ENCODE measurements at regions not wholly inside any gene's neighbourhood (a gene's known extent, or its start where the extent isn't known, plus 50 kb on each side); places are given as distances from the start of the nearest gene placed in this dataset.

DNA sequence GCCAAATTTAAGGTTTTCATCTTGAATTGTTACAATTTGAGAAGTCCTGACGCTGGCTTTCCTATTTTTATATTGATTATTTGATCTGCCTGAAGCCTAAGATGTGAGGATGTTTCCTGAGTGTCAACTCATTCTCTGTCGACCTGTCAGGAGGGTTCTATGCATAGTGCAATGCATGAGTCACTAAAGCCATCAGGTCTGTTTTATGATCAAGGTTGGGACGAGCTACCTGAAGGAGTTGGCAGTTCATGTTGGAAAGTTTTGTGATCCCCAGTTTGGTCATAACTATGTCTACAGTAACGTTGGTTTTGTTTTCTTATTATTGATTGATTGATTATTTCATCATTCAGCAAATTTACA lies 71.2 kb downstream of the NABP1 start:
- ChIA-PET POLR2A (no interaction called here), CTCF (interaction anchor here (0.6 to 3.9 kb wide), 3 partner anchors 9 to 439 kb away, joined by 3 to 24 read pairs (median 6); no protein-coding TSS in a partner anchor)
- Histone ChIP-seq H3K27ac (ENCODE audit: extremely low read depth, low read depth, low read length) (no peak overlapping the region), H3K9me3 (ENCODE audit: control insufficient read depth, insufficient read depth, low read depth, low read length) (no peaks in the 10 kb centered on the region), H3K4me3 (ENCODE audit: low read depth, low read length) (no peak overlapping the region), H3K36me3 (ENCODE audit: control insufficient read depth in 2 of 2, insufficient read depth in 1 of 2, low read length in 2 of 2) (no peaks in the 10 kb centered on the region), H3K4me1 (ENCODE audit: control insufficient read depth, insufficient read depth, low read length) (no peaks in the 10 kb centered on the region)
- TF ChIP-seq SCRT1 (tag by site-specific recombination; IDR thresholded peaks at IDR 0.05; ENCODE audit: borderline replicate concordance) = no peak
- TF ChIP-seq, protein P1, sequence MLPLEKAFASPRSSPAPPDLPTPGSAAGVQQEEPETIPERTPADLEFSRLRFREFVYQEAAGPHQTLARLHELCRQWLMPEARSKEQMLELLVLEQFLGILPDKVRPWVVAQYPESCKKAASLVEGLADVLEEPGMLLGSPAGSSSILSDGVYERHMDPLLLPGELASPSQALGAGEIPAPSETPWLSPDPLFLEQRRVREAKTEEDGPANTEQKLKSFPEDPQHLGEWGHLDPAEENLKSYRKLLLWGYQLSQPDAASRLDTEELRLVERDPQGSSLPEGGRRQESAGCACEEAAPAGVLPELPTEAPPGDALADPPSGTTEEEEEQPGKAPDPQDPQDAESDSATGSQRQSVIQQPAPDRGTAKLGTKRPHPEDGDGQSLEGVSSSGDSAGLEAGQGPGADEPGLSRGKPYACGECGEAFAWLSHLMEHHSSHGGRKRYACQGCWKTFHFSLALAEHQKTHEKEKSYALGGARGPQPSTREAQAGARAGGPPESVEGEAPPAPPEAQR (tag by site-specific recombination; IDR thresholded peaks at IDR 0.05) = no peak
- TF ChIP-seq ZNF747 (tag by site-specific recombination; IDR thresholded peaks at IDR 0.05) = no peak
- no peak for TF ChIP-seq ZNF248 (tag by site-specific recombination; IDR thresholded peaks at IDR 0.05)
- no peak for TF ChIP-seq RBAK (tag by site-specific recombination; IDR thresholded peaks at IDR 0.05)
- TF ChIP-seq ZNF404 (tag by site-specific recombination; IDR thresholded peaks at IDR 0.05) = no peak
- no peak for TF ChIP-seq PRDM1 (tag by site-specific recombination; IDR thresholded peaks at IDR 0.05)
- TF ChIP-seq ZNF146 (tag by site-specific recombination; IDR thresholded peaks at IDR 0.05) = no peak
- TF ChIP-seq ZNF391 (tag by site-specific recombination; IDR thresholded peaks at IDR 0.05; ENCODE audit: borderline replicate concordance, low read depth) = no peak
- no peak for TF ChIP-seq KLF8 (tag by site-specific recombination; IDR thresholded peaks at IDR 0.05)
- TF ChIP-seq, protein P2, sequence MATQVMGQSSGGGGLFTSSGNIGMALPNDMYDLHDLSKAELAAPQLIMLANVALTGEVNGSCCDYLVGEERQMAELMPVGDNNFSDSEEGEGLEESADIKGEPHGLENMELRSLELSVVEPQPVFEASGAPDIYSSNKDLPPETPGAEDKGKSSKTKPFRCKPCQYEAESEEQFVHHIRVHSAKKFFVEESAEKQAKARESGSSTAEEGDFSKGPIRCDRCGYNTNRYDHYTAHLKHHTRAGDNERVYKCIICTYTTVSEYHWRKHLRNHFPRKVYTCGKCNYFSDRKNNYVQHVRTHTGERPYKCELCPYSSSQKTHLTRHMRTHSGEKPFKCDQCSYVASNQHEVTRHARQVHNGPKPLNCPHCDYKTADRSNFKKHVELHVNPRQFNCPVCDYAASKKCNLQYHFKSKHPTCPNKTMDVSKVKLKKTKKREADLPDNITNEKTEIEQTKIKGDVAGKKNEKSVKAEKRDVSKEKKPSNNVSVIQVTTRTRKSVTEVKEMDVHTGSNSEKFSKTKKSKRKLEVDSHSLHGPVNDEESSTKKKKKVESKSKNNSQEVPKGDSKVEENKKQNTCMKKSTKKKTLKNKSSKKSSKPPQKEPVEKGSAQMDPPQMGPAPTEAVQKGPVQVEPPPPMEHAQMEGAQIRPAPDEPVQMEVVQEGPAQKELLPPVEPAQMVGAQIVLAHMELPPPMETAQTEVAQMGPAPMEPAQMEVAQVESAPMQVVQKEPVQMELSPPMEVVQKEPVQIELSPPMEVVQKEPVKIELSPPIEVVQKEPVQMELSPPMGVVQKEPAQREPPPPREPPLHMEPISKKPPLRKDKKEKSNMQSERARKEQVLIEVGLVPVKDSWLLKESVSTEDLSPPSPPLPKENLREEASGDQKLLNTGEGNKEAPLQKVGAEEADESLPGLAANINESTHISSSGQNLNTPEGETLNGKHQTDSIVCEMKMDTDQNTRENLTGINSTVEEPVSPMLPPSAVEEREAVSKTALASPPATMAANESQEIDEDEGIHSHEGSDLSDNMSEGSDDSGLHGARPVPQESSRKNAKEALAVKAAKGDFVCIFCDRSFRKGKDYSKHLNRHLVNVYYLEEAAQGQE (tag by site-specific recombination; IDR thresholded peaks at IDR 0.05) = no peak
- TF ChIP-seq ZNF654 (tag by site-specific recombination; IDR thresholded peaks at IDR 0.05; ENCODE audit: low read depth) = no peak
- TF ChIP-seq ZNF843 (tag by site-specific recombination; IDR thresholded peaks at IDR 0.05) = no peak
- no peak for TF ChIP-seq ZNF544 (tag by site-specific recombination; IDR thresholded peaks at IDR 0.05)
- no peak for TF ChIP-seq KLF9 (tag by site-specific recombination; IDR thresholded peaks at IDR 0.05; ENCODE audit: low read depth)
- TF ChIP-seq ZNF426 (tag by site-specific recombination; IDR thresholded peaks at IDR 0.05) = no peak

DNA sequence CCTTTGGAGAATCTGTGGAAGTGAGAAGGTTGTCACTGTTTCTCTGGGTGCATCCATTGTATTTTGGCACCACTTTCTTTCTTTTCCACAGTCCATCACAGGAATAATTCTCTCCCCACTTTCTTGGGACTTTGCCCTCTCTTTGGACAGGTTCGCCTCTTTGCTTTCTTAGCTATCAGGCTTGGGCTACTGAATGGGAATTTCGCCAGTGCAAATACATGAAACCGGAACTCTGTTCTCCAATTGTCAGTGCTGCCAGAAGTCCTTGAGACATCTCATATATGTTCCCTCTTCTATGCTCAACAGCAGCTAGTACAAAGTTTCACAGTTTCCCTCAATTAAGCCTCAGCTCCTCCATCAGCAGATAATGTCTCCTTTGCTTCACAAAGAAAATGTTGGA lies 76.2 kb downstream of the NABP1 start:
- Histone ChIP-seq H3K4me3 (ENCODE audit: low read depth, low read length) (no peak overlapping the region), H3K9me3 (ENCODE audit: control insufficient read depth, insufficient read depth, low read depth, low read length) (no peaks in the 10 kb centered on the region), H3K27ac (ENCODE audit: extremely low read depth, low read depth, low read length) (no peak overlapping the region), H3K4me1 (ENCODE audit: control insufficient read depth, insufficient read depth, low read length) (no peaks in the 10 kb centered on the region), H3K36me3 (ENCODE audit: control insufficient read depth in 2 of 2, insufficient read depth in 1 of 2, low read length in 2 of 2) (no peaks in the 10 kb centered on the region)
- ChIA-PET POLR2A (no interaction called here), CTCF (no interaction called here)
- TF ChIP-seq, protein P3, sequence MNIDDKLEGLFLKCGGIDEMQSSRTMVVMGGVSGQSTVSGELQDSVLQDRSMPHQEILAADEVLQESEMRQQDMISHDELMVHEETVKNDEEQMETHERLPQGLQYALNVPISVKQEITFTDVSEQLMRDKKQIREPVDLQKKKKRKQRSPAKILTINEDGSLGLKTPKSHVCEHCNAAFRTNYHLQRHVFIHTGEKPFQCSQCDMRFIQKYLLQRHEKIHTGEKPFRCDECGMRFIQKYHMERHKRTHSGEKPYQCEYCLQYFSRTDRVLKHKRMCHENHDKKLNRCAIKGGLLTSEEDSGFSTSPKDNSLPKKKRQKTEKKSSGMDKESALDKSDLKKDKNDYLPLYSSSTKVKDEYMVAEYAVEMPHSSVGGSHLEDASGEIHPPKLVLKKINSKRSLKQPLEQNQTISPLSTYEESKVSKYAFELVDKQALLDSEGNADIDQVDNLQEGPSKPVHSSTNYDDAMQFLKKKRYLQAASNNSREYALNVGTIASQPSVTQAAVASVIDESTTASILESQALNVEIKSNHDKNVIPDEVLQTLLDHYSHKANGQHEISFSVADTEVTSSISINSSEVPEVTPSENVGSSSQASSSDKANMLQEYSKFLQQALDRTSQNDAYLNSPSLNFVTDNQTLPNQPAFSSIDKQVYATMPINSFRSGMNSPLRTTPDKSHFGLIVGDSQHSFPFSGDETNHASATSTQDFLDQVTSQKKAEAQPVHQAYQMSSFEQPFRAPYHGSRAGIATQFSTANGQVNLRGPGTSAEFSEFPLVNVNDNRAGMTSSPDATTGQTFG (tag by site-specific recombination; IDR thresholded peaks at IDR 0.05; ENCODE audit: borderline replicate concordance) = no peak
- TF ChIP-seq ZFP69B (tag by site-specific recombination; IDR thresholded peaks at IDR 0.05) (no peak), ZNF23 (tag by site-specific recombination; IDR thresholded peaks at IDR 0.05; ENCODE audit: borderline replicate concordance) (no peak), ZNF302 (tag by site-specific recombination; IDR thresholded peaks at IDR 0.05; ENCODE audit: low read depth) (no peak), ZNF48 (tag by site-specific recombination; IDR thresholded peaks at IDR 0.05) (no peak), ZFP3 (tag by site-specific recombination; IDR thresholded peaks at IDR 0.05; ENCODE audit: low read depth) (no peak), ZNF292 (tag by site-specific recombination; IDR thresholded peaks at IDR 0.05; ENCODE audit: borderline replicate concordance, low read depth) (no peak), ZSCAN30 (tag by site-specific recombination; IDR thresholded peaks at IDR 0.05) (no peak)
- TF ChIP-seq, protein P4, sequence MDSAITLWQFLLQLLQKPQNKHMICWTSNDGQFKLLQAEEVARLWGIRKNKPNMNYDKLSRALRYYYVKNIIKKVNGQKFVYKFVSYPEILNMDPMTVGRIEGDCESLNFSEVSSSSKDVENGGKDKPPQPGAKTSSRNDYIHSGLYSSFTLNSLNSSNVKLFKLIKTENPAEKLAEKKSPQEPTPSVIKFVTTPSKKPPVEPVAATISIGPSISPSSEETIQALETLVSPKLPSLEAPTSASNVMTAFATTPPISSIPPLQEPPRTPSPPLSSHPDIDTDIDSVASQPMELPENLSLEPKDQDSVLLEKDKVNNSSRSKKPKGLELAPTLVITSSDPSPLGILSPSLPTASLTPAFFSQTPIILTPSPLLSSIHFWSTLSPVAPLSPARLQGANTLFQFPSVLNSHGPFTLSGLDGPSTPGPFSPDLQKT (IDR thresholded peaks at IDR 0.05; ENCODE audit: borderline replicate concordance, low read depth, low read length) = no peak
- TF ChIP-seq, protein P5, sequence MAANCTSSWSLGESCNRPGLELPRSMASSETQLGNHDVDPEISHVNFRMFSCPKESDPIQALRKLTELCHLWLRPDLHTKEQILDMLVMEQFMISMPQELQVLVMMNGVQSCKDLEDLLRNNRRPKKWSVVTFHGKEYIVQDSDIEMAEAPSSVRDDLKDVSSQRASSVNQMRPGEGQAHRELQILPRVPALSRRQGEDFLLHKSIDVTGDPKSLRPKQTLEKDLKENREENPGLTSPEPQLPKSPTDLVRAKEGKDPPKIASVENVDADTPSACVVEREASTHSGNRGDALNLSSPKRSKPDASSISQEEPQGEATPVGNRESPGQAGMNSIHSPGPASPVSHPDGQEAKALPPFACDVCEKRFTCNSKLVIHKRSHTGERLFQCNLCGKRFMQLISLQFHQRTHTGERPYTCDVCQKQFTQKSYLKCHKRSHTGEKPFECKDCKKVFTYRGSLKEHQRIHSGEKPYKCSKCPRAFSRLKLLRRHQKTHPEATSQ (tag by site-specific recombination; IDR thresholded peaks at IDR 0.05) = no peak

All from HEK293 (cell line).